ENCODE measurements at regions not wholly inside any gene's neighbourhood (a gene's known extent, or its start where the extent isn't known, plus 50 kb on each side); places are given as distances from the start of the nearest gene placed in this dataset.
A peak's percentile ranks its signal among the peaks of the same experiment; 100 is the strongest.

DNA sequence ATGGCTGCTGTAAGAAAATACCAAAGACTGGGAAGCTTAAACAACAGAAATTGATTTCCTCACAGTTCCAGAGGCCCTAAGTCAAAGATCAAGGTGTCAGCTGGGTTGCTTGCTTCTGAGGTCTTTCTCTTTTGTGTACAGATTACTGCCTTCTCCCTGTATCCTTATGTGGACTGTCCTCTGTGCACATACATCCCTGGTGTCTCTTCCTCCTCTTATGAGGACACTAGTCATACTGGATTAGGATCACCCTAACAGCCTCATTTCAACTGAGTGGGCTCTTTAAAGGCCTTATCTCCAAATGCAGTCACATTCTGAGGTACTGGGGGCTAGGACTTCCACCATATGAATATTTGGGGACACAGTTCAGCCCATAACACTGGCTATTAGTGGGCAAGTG, 130.0 kb upstream of the DTNBP1 start:
- H3K4me1 ChIP-seq (ENCODE audit: control insufficient read depth in 2 of 2, insufficient read depth in 1 of 2, low read depth in 1 of 2, low read length in 2 of 2): no peaks in the 10 kb centered on the region
- H3K4ac ChIP-seq (ENCODE audit: low read length): no peak overlapping the region
- no peak overlapping the region for H3K4me3 ChIP-seq (ENCODE audit: low read length in 2 of 2)
- no peaks in the 10 kb centered on the region for H3K9me3 ChIP-seq (replicated peaks in 1 of 2; ENCODE audit: control insufficient read depth in 2 of 2, insufficient read depth in 1 of 2, low read depth in 1 of 2, low read length in 2 of 2)
- DNase-seq (ENCODE audit: low spot score): no peak
- no peak overlapping the region for H4K8ac ChIP-seq (ENCODE audit: low read depth, low read length)
- no peak overlapping the region for H2AFZ ChIP-seq (ENCODE audit: low read length)
- no peak overlapping the region for H2BK15ac ChIP-seq (ENCODE audit: low read length)
- H2AK5ac ChIP-seq (ENCODE audit: low read depth, low read length): no peak overlapping the region
- peaks cover 3% of the 10 kb centered on the region for H3K79me1 ChIP-seq (ENCODE audit: low read depth, low read length)
- no peak overlapping the region for H3K4me2 ChIP-seq (ENCODE audit: insufficient read depth, low read length, poor library complexity, severe bottlenecking)
- H2BK12ac ChIP-seq (ENCODE audit: low read length): no peak overlapping the region
- no peak overlapping the region for H3K14ac ChIP-seq (ENCODE audit: low read length)
- H4K91ac ChIP-seq (ENCODE audit: low read depth, low read length, poor library complexity): no peak overlapping the region
- no peak overlapping the region for H2BK5ac ChIP-seq (ENCODE audit: low read length)
- no peaks in the 10 kb centered on the region for H3K36me3 ChIP-seq (replicated peaks in 1 of 2; ENCODE audit: control insufficient read depth in 2 of 2, insufficient read depth in 2 of 2, low read length in 2 of 2)
- no peak overlapping the region for H3K23ac ChIP-seq (ENCODE audit: low read depth, low read length, poor library complexity)
- no peak overlapping the region for H3K18ac ChIP-seq (ENCODE audit: low read length)
- H3K27me3 ChIP-seq (ENCODE audit: control insufficient read depth in 3 of 3, insufficient read depth in 3 of 3, low read depth in 1 of 3, low read length in 3 of 3): no peaks in the 10 kb centered on the region
- no peak overlapping the region for H3K27ac ChIP-seq (replicated peaks; ENCODE audit: low read length)
- no peak overlapping the region for H2BK120ac ChIP-seq (ENCODE audit: low read depth, low read length)
- no peak overlapping the region for H3K9ac ChIP-seq (ENCODE audit: low read depth, low read length, poor library complexity)

DNA sequence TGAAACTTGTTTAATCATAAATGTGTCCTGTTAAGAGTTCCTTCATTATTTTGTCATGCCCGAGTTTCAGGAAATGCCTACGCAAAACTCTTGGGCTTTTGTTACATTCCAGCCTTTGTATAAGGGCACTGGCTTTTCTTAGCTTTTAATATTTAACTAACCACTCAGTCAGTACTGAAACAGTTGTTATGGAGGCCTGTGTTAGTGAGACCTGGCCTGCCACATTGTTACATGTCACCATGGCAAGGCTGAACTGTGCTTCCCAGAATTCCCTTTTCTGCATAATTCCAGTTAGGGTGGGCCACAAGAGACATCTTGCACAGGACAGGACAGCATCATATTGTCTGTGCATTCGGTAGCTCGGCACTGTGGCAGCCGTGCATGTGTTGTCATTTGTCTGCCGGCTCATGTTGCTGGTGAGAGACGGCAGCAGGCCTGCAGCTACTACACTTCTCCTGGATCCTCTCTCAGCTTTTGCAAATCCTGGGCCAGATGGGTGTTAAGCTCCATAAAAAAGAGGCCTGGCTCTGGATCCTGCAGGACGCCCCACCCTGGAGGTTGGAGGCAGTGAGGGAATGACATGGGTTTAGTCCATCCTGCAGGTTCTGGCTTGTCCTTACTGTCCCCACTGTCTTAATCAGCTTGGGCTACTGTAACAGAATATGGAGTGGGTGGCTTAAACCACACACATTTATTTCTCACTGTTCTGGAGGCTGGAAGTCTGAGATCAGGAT, 128.8 kb upstream of the DTNBP1 start:
- no CpG with 5 or more reads among the region's 8 CpGs for WGBS, 2 donors (ENCODE audit: extremely low coverage in 2 of 2, insufficient read length in 2 of 2, insufficient replicate concordance in 1 of 2)
- H3K23ac ChIP-seq (ENCODE audit: low read depth, low read length, poor library complexity): no peak overlapping the region
- H2BK12ac ChIP-seq (ENCODE audit: low read length): no peak overlapping the region
- no peaks in the 10 kb centered on the region for H3K36me3 ChIP-seq (replicated peaks in 1 of 2; ENCODE audit: control insufficient read depth in 2 of 2, insufficient read depth in 2 of 2, low read length in 2 of 2)
- no peak overlapping the region for H3K9ac ChIP-seq (ENCODE audit: low read depth, low read length, poor library complexity)
- no peaks in the 10 kb centered on the region for H3K4me1 ChIP-seq (ENCODE audit: control insufficient read depth in 2 of 2, insufficient read depth in 1 of 2, low read depth in 1 of 2, low read length in 2 of 2)
- no peak overlapping the region for H3K4me2 ChIP-seq (ENCODE audit: insufficient read depth, low read length, poor library complexity, severe bottlenecking)
- peak overlapping the region; percentile 65 for H2AFZ ChIP-seq (ENCODE audit: low read length)
- no peak overlapping the region for H3K27ac ChIP-seq (replicated peaks; ENCODE audit: low read length)
- no peak overlapping the region for H2BK120ac ChIP-seq (ENCODE audit: low read depth, low read length)
- DNase-seq (ENCODE audit: low spot score): no peak
- no peaks in the 10 kb centered on the region for H3K9me3 ChIP-seq (replicated peaks in 1 of 2; ENCODE audit: control insufficient read depth in 2 of 2, insufficient read depth in 1 of 2, low read depth in 1 of 2, low read length in 2 of 2)
- no peak overlapping the region for H3K4ac ChIP-seq (ENCODE audit: low read length)
- H4K91ac ChIP-seq (ENCODE audit: low read depth, low read length, poor library complexity): no peak overlapping the region
- H3K18ac ChIP-seq (ENCODE audit: low read length): no peak overlapping the region
- no peak overlapping the region for H2BK15ac ChIP-seq (ENCODE audit: low read length)
- no peak overlapping the region for H3K4me3 ChIP-seq (ENCODE audit: low read length in 2 of 2)
- no peak overlapping the region for H2BK5ac ChIP-seq (ENCODE audit: low read length)
- H4K8ac ChIP-seq (ENCODE audit: low read depth, low read length): no peak overlapping the region
- no peaks in the 10 kb centered on the region for H3K27me3 ChIP-seq (ENCODE audit: control insufficient read depth in 3 of 3, insufficient read depth in 3 of 3, low read depth in 1 of 3, low read length in 3 of 3)
- peaks cover 3% of the 10 kb centered on the region for H3K79me1 ChIP-seq (ENCODE audit: low read depth, low read length)
- no peak overlapping the region for H3K14ac ChIP-seq (ENCODE audit: low read length)
- H2AK5ac ChIP-seq (ENCODE audit: low read depth, low read length): no peak overlapping the region

DNA sequence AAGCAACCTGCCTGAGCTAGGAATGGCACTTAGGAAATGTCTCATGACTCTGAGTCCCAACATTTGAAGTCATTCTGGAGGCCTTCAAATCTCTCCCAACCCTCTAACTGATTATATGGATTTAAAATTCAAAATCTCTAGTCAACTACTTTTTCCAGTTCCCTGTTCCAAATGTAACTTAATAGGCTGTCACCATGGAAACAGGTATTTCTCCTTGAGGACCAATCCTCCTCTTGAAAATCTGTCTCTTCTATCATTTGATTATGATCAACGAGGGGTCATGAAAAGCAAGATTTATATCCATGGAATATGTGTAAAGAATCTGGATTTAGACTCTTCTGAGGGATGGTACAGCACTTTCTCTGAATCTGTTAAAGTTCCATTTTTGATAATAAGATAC, 127.3 kb upstream of the DTNBP1 start:
- Histone ChIP-seq H3K4me3 (ENCODE audit: low read length in 2 of 2) (no peak overlapping the region), H3K27me3 (ENCODE audit: control insufficient read depth in 3 of 3, insufficient read depth in 3 of 3, low read depth in 1 of 3, low read length in 3 of 3) (no peaks in the 10 kb centered on the region)
- WGBS, 2 donors (ENCODE audit: extremely low coverage in 2 of 2, insufficient read length in 2 of 2, insufficient replicate concordance in 1 of 2): no CpG with 5 or more reads among the region's 1 CpG

DNA sequence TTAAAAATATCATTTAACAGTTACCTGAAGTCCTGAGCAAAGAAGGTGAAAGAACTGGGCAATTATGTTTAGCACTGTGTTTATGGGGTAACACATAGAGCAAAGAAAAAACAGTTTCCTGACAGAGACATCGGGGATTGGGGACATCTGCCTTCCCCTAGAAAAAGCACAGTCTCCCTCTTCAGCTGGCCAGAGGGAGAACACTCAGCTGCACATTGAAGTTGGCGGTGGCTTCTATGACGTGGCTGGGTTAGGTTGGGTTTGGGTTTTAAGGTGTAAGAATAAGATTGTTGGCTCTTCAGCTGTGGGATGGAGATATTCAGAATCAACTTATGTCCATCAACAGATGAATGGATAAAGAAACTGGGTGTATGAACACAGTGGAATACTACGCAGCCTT, 124.0 kb upstream of the DTNBP1 start:
- H3K79me1 ChIP-seq (ENCODE audit: low read depth, low read length): no peaks in the 10 kb centered on the region
- H2BK15ac ChIP-seq (ENCODE audit: low read length): no peak overlapping the region
- H3K9ac ChIP-seq (ENCODE audit: low read depth, low read length, poor library complexity): no peak overlapping the region
- H3K14ac ChIP-seq (ENCODE audit: low read length): no peak overlapping the region
- no peak overlapping the region for H3K4me2 ChIP-seq (ENCODE audit: insufficient read depth, low read length, poor library complexity, severe bottlenecking)
- no peak for DNase-seq (ENCODE audit: low spot score)
- no peaks in the 10 kb centered on the region for H3K9me3 ChIP-seq (replicated peaks in 1 of 2; ENCODE audit: control insufficient read depth in 2 of 2, insufficient read depth in 1 of 2, low read depth in 1 of 2, low read length in 2 of 2)
- H4K91ac ChIP-seq (ENCODE audit: low read depth, low read length, poor library complexity): no peak overlapping the region
- WGBS, 2 donors (ENCODE audit: extremely low coverage in 2 of 2, insufficient read length in 2 of 2, insufficient replicate concordance in 1 of 2): no CpG with 5 or more reads among the region's 4 CpGs
- H3K27ac ChIP-seq (replicated peaks; ENCODE audit: low read length): no peak overlapping the region
- no peak overlapping the region for H2BK12ac ChIP-seq (ENCODE audit: low read length)
- no peak overlapping the region for H2AK5ac ChIP-seq (ENCODE audit: low read depth, low read length)
- H3K18ac ChIP-seq (ENCODE audit: low read length): no peak overlapping the region
- H2AFZ ChIP-seq (ENCODE audit: low read length): no peak overlapping the region
- H2BK5ac ChIP-seq (ENCODE audit: low read length): no peak overlapping the region
- no peak overlapping the region for H2BK120ac ChIP-seq (ENCODE audit: low read depth, low read length)
- H3K23ac ChIP-seq (ENCODE audit: low read depth, low read length, poor library complexity): no peak overlapping the region
- H3K4me1 ChIP-seq (ENCODE audit: control insufficient read depth in 2 of 2, insufficient read depth in 1 of 2, low read depth in 1 of 2, low read length in 2 of 2): no peaks in the 10 kb centered on the region
- H3K4ac ChIP-seq (ENCODE audit: low read length): no peak overlapping the region
- no peak overlapping the region for H3K4me3 ChIP-seq (ENCODE audit: low read length in 2 of 2)
- no peaks in the 10 kb centered on the region for H3K36me3 ChIP-seq (replicated peaks in 1 of 2; ENCODE audit: control insufficient read depth in 2 of 2, insufficient read depth in 2 of 2, low read length in 2 of 2)
- no peak overlapping the region for H4K8ac ChIP-seq (ENCODE audit: low read depth, low read length)
- H3K27me3 ChIP-seq (ENCODE audit: control insufficient read depth in 3 of 3, insufficient read depth in 3 of 3, low read depth in 1 of 3, low read length in 3 of 3): no peaks in the 10 kb centered on the region

More for the DNA sequence above, 127.3 kb upstream of the DTNBP1 start:
- no peak overlapping the region for H2BK12ac ChIP-seq (ENCODE audit: low read length)
- no peaks in the 10 kb centered on the region for H3K79me1 ChIP-seq (ENCODE audit: low read depth, low read length)
- no peak overlapping the region for H3K4me2 ChIP-seq (ENCODE audit: insufficient read depth, low read length, poor library complexity, severe bottlenecking)
- H4K8ac ChIP-seq (ENCODE audit: low read depth, low read length): no peak overlapping the region
- no peak overlapping the region for H2AK5ac ChIP-seq (ENCODE audit: low read depth, low read length)
- no peaks in the 10 kb centered on the region for H3K36me3 ChIP-seq (replicated peaks in 1 of 2; ENCODE audit: control insufficient read depth in 2 of 2, insufficient read depth in 2 of 2, low read length in 2 of 2)
- DNase-seq (ENCODE audit: low spot score): no peak
- H2BK15ac ChIP-seq (ENCODE audit: low read length): no peak overlapping the region
- H2BK120ac ChIP-seq (ENCODE audit: low read depth, low read length): no peak overlapping the region
- H3K14ac ChIP-seq (ENCODE audit: low read length): no peak overlapping the region
- no peaks in the 10 kb centered on the region for H3K9me3 ChIP-seq (replicated peaks in 1 of 2; ENCODE audit: control insufficient read depth in 2 of 2, insufficient read depth in 1 of 2, low read depth in 1 of 2, low read length in 2 of 2)
- H4K91ac ChIP-seq (ENCODE audit: low read depth, low read length, poor library complexity): no peak overlapping the region
- no peak overlapping the region for H3K18ac ChIP-seq (ENCODE audit: low read length)
- H2BK5ac ChIP-seq (ENCODE audit: low read length): no peak overlapping the region
- H3K4ac ChIP-seq (ENCODE audit: low read length): no peak overlapping the region
- no peak overlapping the region for H3K23ac ChIP-seq (ENCODE audit: low read depth, low read length, poor library complexity)
- H3K4me1 ChIP-seq (ENCODE audit: control insufficient read depth in 2 of 2, insufficient read depth in 1 of 2, low read depth in 1 of 2, low read length in 2 of 2): no peaks in the 10 kb centered on the region
- no peak overlapping the region for H3K27ac ChIP-seq (replicated peaks; ENCODE audit: low read length)
- H3K9ac ChIP-seq (ENCODE audit: low read depth, low read length, poor library complexity): no peak overlapping the region
- no peak overlapping the region for H2AFZ ChIP-seq (ENCODE audit: low read length)
